ENCODE measurements at regions not wholly inside any gene's neighbourhood (a gene's known extent, or its start where the extent isn't known, plus 50 kb on each side); places are given as distances from the start of the nearest gene placed in this dataset.

DNA sequence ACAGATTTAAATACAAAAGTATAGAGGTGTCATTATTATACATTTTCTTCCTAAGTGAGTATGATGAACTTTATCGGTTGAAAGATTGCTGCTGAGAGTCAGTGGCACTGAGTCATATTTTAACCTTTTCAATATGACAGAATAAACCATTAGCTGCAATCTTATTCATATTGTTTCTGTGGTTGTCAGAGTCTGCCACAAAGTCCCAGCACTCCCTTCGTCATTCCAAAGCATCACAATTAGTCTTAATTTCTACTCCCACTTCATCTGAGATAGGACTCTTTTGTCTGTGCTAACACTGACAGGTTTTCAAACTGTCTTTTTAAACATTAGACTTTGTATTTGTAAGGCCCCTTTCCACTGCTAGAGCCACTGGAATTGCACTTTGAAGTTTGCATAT, 656.9 kb downstream of the MTRR start:
- TF ChIP-seq, protein P1, sequence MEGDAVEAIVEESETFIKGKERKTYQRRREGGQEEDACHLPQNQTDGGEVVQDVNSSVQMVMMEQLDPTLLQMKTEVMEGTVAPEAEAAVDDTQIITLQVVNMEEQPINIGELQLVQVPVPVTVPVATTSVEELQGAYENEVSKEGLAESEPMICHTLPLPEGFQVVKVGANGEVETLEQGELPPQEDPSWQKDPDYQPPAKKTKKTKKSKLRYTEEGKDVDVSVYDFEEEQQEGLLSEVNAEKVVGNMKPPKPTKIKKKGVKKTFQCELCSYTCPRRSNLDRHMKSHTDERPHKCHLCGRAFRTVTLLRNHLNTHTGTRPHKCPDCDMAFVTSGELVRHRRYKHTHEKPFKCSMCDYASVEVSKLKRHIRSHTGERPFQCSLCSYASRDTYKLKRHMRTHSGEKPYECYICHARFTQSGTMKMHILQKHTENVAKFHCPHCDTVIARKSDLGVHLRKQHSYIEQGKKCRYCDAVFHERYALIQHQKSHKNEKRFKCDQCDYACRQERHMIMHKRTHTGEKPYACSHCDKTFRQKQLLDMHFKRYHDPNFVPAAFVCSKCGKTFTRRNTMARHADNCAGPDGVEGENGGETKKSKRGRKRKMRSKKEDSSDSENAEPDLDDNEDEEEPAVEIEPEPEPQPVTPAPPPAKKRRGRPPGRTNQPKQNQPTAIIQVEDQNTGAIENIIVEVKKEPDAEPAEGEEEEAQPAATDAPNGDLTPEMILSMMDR (conservative IDR thresholded peaks at IDR 0.05 in 1 of 2, IDR thresholded peaks at IDR 0.05 in 1 of 2; ENCODE audit: low read depth in 1 of 2, low read length in 2 of 2) = no peak
- TF ChIP-seq EZH2 (IDR thresholded peaks at IDR 0.05; ENCODE audit: low read length, missing control alignments) = no peak

Measured in fibroblast of lung (primary cell).